ENCODE measurements at regions not wholly inside any gene's neighbourhood (a gene's known extent, or its start where the extent isn't known, plus 50 kb on each side); places are given as distances from the start of the nearest gene placed in this dataset.

- DNase-seq (ENCODE audit: low read depth in 1 of 2, low spot score in 1 of 2) = no peak
- TF ChIP-seq SPI1 (IDR thresholded peaks at IDR 0.05; ENCODE audit: borderline replicate concordance, low read depth) = no peak
- H3K27me3 ChIP-seq (ENCODE audit: insufficient read depth, poor library complexity, severe bottlenecking) = no peaks in the 10 kb centered on the region
- H3K4me3 ChIP-seq (replicated peaks; ENCODE audit: insufficient read depth, low read length) = no peak overlapping the region
- H3K27ac ChIP-seq (replicated peaks) = no peak overlapping the region
Measured at GRCh38 chr9:129365196-129365595, 187.1 kb upstream of the IER5L start.

- DNase-seq (ENCODE audit: low read depth in 1 of 2, low spot score in 1 of 2) = no peak
- TF ChIP-seq REST (IDR thresholded peaks at IDR 0.05; ENCODE audit: insufficient replicate concordance, low read depth) = no peak
- TF ChIP-seq POLR2AphosphoS5 (IDR thresholded peaks at IDR 0.05; ENCODE audit: low read depth) = no peak
- TF ChIP-seq CTCF (IDR thresholded peaks at IDR 0.05; ENCODE audit: insufficient read depth, low read length) = no peak
- TF ChIP-seq SPI1 (IDR thresholded peaks at IDR 0.05; ENCODE audit: borderline replicate concordance, low read depth) = no peak
- TF ChIP-seq GABPA (IDR thresholded peaks at IDR 0.05; ENCODE audit: low read depth) = no peak
- Histone ChIP-seq H3K4me3 (replicated peaks; ENCODE audit: insufficient read depth, low read length) (no peak overlapping the region), H3K27me3 (ENCODE audit: insufficient read depth, poor library complexity, severe bottlenecking) (no peaks in the 10 kb centered on the region), H3K27ac (replicated peaks) (no peak overlapping the region)
Measured at GRCh38 chr9:129363216-129363873, 185.3 kb upstream of the IER5L start.

GRCh38 chr9:129362287-129363000 is 184.4 kb upstream of the IER5L start:
- Histone ChIP-seq H3K27me3 (ENCODE audit: insufficient read depth, poor library complexity, severe bottlenecking) (no peaks in the 10 kb centered on the region), H3K27ac (replicated peaks) (no peak overlapping the region), H3K4me3 (replicated peaks; ENCODE audit: insufficient read depth, low read length) (no peak overlapping the region)
- DNase-seq (ENCODE audit: low read depth in 1 of 2, low spot score in 1 of 2) = no peak
- no peak for TF ChIP-seq GABPA (IDR thresholded peaks at IDR 0.05; ENCODE audit: low read depth)
- no peak for TF ChIP-seq SPI1 (IDR thresholded peaks at IDR 0.05; ENCODE audit: borderline replicate concordance, low read depth)
- TF ChIP-seq CTCF (IDR thresholded peaks at IDR 0.05; ENCODE audit: insufficient read depth, low read length) = no peak
- TF ChIP-seq REST (IDR thresholded peaks at IDR 0.05; ENCODE audit: insufficient replicate concordance, low read depth) = no peak
- TF ChIP-seq POLR2AphosphoS5 (IDR thresholded peaks at IDR 0.05; ENCODE audit: low read depth) = no peak

- Histone ChIP-seq H3K27ac (replicated peaks) (no peak overlapping the region), H3K4me3 (replicated peaks; ENCODE audit: insufficient read depth, low read length) (no peak overlapping the region), H3K27me3 (ENCODE audit: insufficient read depth, poor library complexity, severe bottlenecking) (no peaks in the 10 kb centered on the region)
- TF ChIP-seq REST (IDR thresholded peaks at IDR 0.05; ENCODE audit: insufficient replicate concordance, low read depth) (no peak), GABPA (IDR thresholded peaks at IDR 0.05; ENCODE audit: low read depth) (no peak)
- no peak for DNase-seq (ENCODE audit: low read depth in 1 of 2, low spot score in 1 of 2)
Measured at GRCh38 chr9:129361196-129361595, 183.1 kb upstream of the IER5L start.

All from HL-60 (cell line).